A549 (cell line): ENCODE measurements at regions not wholly inside any gene's neighbourhood (a gene's known extent, or its start where the extent isn't known, plus 50 kb on each side); places are given as distances from the start of the nearest gene placed in this dataset.

ENCODE experiments used
- HDAC2 ChIP-seq: fragments of 200-600 bp; sonication (generic); IDR thresholded peaks from 2 replicates; pipeline ENCODE4 v1.6.1; 2016
- JUNB ChIP-seq: fragments of >200 bp; sonication (Bioruptor Twin); formaldehyde crosslinking; IDR thresholded peaks from 2 replicates; pipeline ENCODE4 v1.6.1; 2016
- SREBF2 ChIP-seq: fragments of 450-650 bp; IDR thresholded peaks from 2 replicates; pipeline ENCODE4 v1.6.1; 2014; ENCODE audit warnings: mild to moderate bottlenecking, moderate library complexity
- TF ChIP-seq, protein P1 (sequence below): fragments of >200 bp; sonication (Bioruptor Twin); formaldehyde crosslinking; IDR thresholded peaks from 3 replicates; pipeline ENCODE4 v1.5.1; 2016
- TF ChIP-seq, protein P2 (sequence below): fragments of 250-450 bp; sonication (Bioruptor Pico); IDR thresholded peaks from 2 replicates; pipeline ENCODE4 v1.5.0; 2020; ENCODE audit warnings: low read depth, mild to moderate bottlenecking, moderate library complexity

DNA sequence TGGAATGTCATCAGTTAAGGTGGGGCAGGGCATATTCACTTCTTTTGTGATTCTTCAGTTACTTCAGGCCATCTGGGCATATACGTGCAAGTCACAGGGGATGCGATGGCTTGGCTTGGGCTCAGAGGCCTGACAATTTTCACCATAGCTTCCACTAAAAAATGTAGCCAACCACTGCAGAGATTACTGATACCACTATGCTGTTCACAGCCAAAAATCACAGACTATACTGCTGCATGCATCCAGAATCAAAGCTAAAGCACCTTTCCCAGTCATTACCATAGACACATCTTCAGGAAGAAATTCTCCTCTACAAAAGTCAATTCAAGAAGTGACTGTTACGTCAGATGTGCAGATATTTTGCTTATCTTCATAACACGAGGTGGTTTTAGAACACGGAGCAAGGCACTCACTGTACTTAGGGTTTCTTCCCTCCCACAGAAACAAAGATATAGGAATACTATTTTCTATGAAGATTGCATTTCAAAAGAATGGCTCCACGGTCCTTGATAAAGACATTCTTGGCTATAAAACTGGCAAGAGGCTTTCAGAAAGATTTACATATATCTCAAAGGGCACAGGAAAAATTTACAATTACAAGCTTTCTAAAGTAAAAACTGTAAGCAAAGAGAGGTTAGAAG, 1556.6 kb upstream of the PRR20A start:
- TF ChIP-seq, protein P1, sequence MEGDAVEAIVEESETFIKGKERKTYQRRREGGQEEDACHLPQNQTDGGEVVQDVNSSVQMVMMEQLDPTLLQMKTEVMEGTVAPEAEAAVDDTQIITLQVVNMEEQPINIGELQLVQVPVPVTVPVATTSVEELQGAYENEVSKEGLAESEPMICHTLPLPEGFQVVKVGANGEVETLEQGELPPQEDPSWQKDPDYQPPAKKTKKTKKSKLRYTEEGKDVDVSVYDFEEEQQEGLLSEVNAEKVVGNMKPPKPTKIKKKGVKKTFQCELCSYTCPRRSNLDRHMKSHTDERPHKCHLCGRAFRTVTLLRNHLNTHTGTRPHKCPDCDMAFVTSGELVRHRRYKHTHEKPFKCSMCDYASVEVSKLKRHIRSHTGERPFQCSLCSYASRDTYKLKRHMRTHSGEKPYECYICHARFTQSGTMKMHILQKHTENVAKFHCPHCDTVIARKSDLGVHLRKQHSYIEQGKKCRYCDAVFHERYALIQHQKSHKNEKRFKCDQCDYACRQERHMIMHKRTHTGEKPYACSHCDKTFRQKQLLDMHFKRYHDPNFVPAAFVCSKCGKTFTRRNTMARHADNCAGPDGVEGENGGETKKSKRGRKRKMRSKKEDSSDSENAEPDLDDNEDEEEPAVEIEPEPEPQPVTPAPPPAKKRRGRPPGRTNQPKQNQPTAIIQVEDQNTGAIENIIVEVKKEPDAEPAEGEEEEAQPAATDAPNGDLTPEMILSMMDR: no peak
- TF ChIP-seq HDAC2 (no peak), JUNB (no peak), SREBF2 (no peak)
- TF ChIP-seq, protein P2, sequence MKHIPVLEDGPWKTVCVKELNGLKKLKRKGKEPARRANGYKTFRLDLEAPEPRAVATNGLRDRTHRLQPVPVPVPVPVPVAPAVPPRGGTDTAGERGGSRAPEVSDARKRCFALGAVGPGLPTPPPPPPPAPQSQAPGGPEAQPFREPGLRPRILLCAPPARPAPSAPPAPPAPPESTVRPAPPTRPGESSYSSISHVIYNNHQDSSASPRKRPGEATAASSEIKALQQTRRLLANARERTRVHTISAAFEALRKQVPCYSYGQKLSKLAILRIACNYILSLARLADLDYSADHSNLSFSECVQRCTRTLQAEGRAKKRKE (CRISPR knock-in tag): no peak
